CD4-positive, alpha-beta T cell treated with Interleukin-17A for 4 hours (primary cell): ENCODE measurements at regions not wholly inside any gene's neighbourhood (a gene's known extent, or its start where the extent isn't known, plus 50 kb on each side); places are given as distances from the start of the nearest gene placed in this dataset.

Source experiments
- DNase-seq: peaks from one replicate; pipeline ENCODE4 v3.0.0-alpha.2; 2020; ENCODE audit warnings: mixed read lengths

- no peak for DNase-seq
Measured at GRCh38 chr6:53744321-53744720, 50.5 kb upstream of the LRRC1 start.

- peak; percentile 17 for DNase-seq
Measured at GRCh38 chr6:53741034-53741823, 53.6 kb upstream of the LRRC1 start.

- DNase-seq, result no peak
Measured at GRCh38 chr6:53737746-53738145, 57.1 kb upstream of the LRRC1 start.

- DNase-seq, result peak; percentile 28
Measured at GRCh38 chr6:53735896-53736295, 58.9 kb upstream of the LRRC1 start.

GRCh38 chr6:53734473-53735299, 60.1 kb upstream of the LRRC1 start:
- DNase-seq, result peak; percentile 46

GRCh38 chr6:53731866-53732636, 62.8 kb upstream of the LRRC1 start:
- no peak for DNase-seq

- DNase-seq, result no peak
Measured at GRCh38 chr6:53730767-53731166, 64.0 kb upstream of the LRRC1 start.

- peak; percentile 75 for DNase-seq
Measured at GRCh38 chr6:53728570-53729194, 63.1 kb upstream of the KLHL31 start.

- DNase-seq, result no peak
Measured at GRCh38 chr6:53727748-53728147, 62.2 kb upstream of the KLHL31 start.

GRCh38 chr6:53725791-53726575, 60.4 kb upstream of the KLHL31 start:
- peak; percentile 84 for DNase-seq

- DNase-seq, result no peak
Measured at GRCh38 chr6:53724501-53724900, 58.9 kb upstream of the KLHL31 start.

- DNase-seq, result no peak
Measured at GRCh38 chr6:53723331-53723730, 57.8 kb upstream of the KLHL31 start.

- DNase-seq, result no peak
Measured at GRCh38 chr6:53721766-53722165, 56.2 kb upstream of the KLHL31 start.

- peak; percentile 30 for DNase-seq
Measured at GRCh38 chr6:53718597-53719460, 53.3 kb upstream of the KLHL31 start.

GRCh38 chr6:53717566-53717965, 52.0 kb upstream of the KLHL31 start:
- no peak for DNase-seq

GRCh38 chr6:53715434-53715833, 49.9 kb upstream of the KLHL31 start:
- no peak for DNase-seq
